Tibial nerve (tissue), 4 donors: ENCODE measurements at regions not wholly inside any gene's neighbourhood (a gene's known extent, or its start where the extent isn't known, plus 50 kb on each side); places are given as distances from the start of the nearest gene placed in this dataset.

Experiments
- CTCF ChIP-seq, 5 experiments: fragments of 200-600 bp in 3 of 5; fragments of 450-650 bp in 2 of 5; sonication (generic) in 3 of 5; IDR thresholded peaks; one replicate each; pipeline ENCODE4 v1.5.1; 2016 to 2019; ENCODE audit warnings: antibody characterized with exemption in 5 of 5, mild to moderate bottlenecking in 3 of 5, moderate library complexity in 2 of 5
- EP300 ChIP-seq, 2 donors: sonication (generic); formaldehyde crosslinking; IDR thresholded peaks; one replicate each; pipeline ENCODE4 v1.6.1; 2017; ENCODE audit warnings: antibody characterized with exemption in 2 of 2, mild to moderate bottlenecking in 1 of 2
- POLR2A ChIP-seq, 2 donors: fragments of 450-650 bp; IDR thresholded peaks; one replicate each; pipeline ENCODE4 v1.6.1; 2017; ENCODE audit warnings: antibody characterized with exemption in 2 of 2, mild to moderate bottlenecking in 2 of 2, moderate library complexity in 2 of 2

DNA sequence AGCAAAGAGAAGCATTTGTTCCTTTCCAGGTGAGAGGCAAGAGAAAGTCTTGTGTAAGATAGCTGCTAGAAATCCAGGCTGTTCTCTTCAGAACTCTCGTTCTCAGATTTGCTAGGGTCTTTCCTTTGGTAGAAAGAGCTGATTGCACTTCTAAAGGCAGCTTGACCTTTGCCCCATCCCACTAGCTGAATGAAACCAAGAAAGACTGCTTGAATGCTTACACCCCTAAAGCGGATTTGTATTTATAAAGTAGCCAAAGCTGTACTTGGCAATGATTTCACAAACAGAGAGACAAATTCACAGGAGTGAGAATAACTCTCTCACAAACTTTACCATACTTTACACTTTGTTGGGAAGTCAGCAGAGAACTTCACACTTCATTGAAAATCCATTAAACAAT is 424.1 kb downstream of the TTLL7 start:
- TF ChIP-seq EP300 (IDR thresholded peaks at IDR 0.05) = no peak
- TF ChIP-seq CTCF (IDR thresholded peaks at IDR 0.05) = no peak
- TF ChIP-seq POLR2A (IDR thresholded peaks at IDR 0.05) = no peak
